ENCODE measurements at regions not wholly inside any gene's neighbourhood (a gene's known extent, or its start where the extent isn't known, plus 50 kb on each side); places are given as distances from the start of the nearest gene placed in this dataset.

GRCh38 chr14:47846008-47846407 is 170.6 kb upstream of the MDGA2 start:
- Histone ChIP-seq H3K9me3 (peaks cover 0 to 6% (median 0%) of the 10 kb centered on the region in 4 donors), H3K36me3 (no peaks in the 10 kb centered on the region), H3K4me1 (no peaks in the 10 kb centered on the region), H3K27ac (no peak overlapping the region), H3K4me3 (no peak overlapping the region), H3K27me3 (no peaks in the 10 kb centered on the region)
- no peak for TF ChIP-seq POLR2AphosphoS5 (IDR thresholded peaks at IDR 0.05)
- TF ChIP-seq CTCF (IDR thresholded peaks at IDR 0.05): no peak
- TF ChIP-seq POLR2A (IDR thresholded peaks at IDR 0.05): no peak
- TF ChIP-seq EP300 (IDR thresholded peaks at IDR 0.05): no peak
- WGBS, 2 donors: 88% methylated on average over 4 of the region's 4 CpGs; no CpG with 5 or more reads in 1 of the 2 donors
- ATAC-seq (ENCODE audit: low FRiP score in 2 of 2) (no peak), DNase-seq (no peak)

DNA sequence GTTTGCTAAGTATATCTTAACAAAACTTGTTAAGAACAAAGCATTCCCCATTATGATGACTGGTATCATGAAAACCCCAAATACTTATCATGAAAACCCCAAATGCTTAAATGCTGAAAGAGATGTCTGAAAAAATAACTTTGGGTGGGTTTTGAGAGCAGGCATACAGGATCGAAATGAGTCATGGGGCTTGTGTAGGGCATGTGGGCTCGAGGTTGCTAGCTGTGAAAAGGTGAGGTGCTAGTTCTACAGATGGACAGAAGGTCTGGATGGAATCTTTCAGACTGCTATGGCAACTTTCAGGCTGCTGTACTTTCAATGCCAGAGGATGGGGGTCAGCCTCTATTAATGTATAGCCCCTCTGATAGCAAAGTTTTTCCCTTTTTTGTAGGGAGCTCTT is 167.8 kb upstream of the MDGA2 start:
- Histone ChIP-seq H3K27ac (no peak overlapping the region), H3K36me3 (no peaks in the 10 kb centered on the region), H3K27me3 (no peaks in the 10 kb centered on the region), H3K4me3 (no peak overlapping the region), H3K4me1 (no peaks in the 10 kb centered on the region), H3K9me3 (peaks cover 0 to 6% (median 0%) of the 10 kb centered on the region in 4 donors)
- ATAC-seq (ENCODE audit: low FRiP score in 2 of 2): no peak
- no peak for TF ChIP-seq POLR2AphosphoS5 (IDR thresholded peaks at IDR 0.05)
- no peak for TF ChIP-seq EP300 (IDR thresholded peaks at IDR 0.05)
- no peak for TF ChIP-seq CTCF (IDR thresholded peaks at IDR 0.05)
- TF ChIP-seq POLR2A (IDR thresholded peaks at IDR 0.05): no peak
- DNase-seq: no peak
- WGBS, 2 donors: 67 to 90% methylated on average over 2 of the region's 2 CpGs

DNA sequence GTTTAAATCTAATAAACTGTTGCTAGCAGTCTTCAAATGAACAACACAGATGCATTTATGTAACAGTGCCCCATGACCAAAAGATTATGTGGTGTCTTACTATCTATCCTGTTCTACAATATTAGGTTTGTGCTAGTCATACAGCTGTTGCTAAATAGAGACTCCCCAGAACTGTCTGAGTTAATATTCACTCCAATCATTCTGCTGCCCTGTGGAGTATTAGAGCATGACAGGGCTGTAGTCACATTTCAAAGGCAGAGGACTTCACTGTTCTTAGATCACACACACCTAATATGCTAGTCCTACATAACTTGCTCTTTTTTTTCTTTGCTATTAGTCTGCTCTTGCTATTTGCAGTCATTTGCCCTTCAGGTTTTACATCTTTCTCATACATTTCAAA is 157.6 kb upstream of the MDGA2 start:
- no peak for DNase-seq
- no peak for TF ChIP-seq POLR2AphosphoS5 (IDR thresholded peaks at IDR 0.05)
- no peak for TF ChIP-seq CTCF (IDR thresholded peaks at IDR 0.05)
- no peak for TF ChIP-seq POLR2A (IDR thresholded peaks at IDR 0.05)
- no peak for TF ChIP-seq EP300 (IDR thresholded peaks at IDR 0.05)
- Histone ChIP-seq H3K4me3 (no peak overlapping the region), H3K36me3 (no peaks in the 10 kb centered on the region), H3K27me3 (no peaks in the 10 kb centered on the region), H3K27ac (no peak overlapping the region), H3K9me3 (no peaks in the 10 kb centered on the region), H3K4me1 (no peaks in the 10 kb centered on the region)
- no peak for ATAC-seq (ENCODE audit: low FRiP score in 2 of 2)

DNA sequence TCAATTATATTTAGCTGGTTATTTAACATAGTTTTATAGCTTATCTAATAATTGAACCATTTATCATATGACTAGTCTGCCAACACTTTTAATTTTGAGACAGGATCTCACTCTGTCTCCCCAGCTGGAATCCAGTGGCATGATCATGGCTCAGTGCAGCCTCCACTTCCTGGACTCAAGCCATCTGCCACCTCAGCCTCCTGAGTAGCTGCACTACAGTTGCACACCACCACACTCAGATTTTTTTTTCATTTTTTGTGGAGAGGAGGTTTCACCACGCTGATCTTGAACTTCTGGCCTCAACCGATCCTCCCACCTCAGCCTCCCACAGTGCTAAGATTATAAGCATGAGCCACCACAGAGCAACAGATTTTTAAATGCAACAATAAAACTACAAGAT is 151.4 kb upstream of the MDGA2 start:
- Histone ChIP-seq H3K36me3 (no peaks in the 10 kb centered on the region), H3K4me1 (no peaks in the 10 kb centered on the region), H3K27me3 (no peaks in the 10 kb centered on the region), H3K9me3 (no peaks in the 10 kb centered on the region), H3K4me3 (no peak overlapping the region), H3K27ac (no peak overlapping the region)
- DNase-seq (no peak), ATAC-seq (ENCODE audit: low FRiP score in 2 of 2) (no peak)
- WGBS, 2 donors: 80 to 84% methylated on average over 2 of the region's 2 CpGs
- no peak for TF ChIP-seq POLR2A (IDR thresholded peaks at IDR 0.05)
- TF ChIP-seq POLR2AphosphoS5 (IDR thresholded peaks at IDR 0.05): no peak
- no peak for TF ChIP-seq EP300 (IDR thresholded peaks at IDR 0.05)
- TF ChIP-seq CTCF (IDR thresholded peaks at IDR 0.05): no peak

GRCh38 chr14:47822326-47822725 is 146.9 kb upstream of the MDGA2 start:
- no peaks in the 10 kb centered on the region for H3K27me3 ChIP-seq
- no peak for DNase-seq
- H3K9me3 ChIP-seq: peaks cover 0 to 6% (median 0%) of the 10 kb centered on the region in 4 donors
- WGBS, 2 donors: 80 to 82% methylated on average over 1 of the region's 1 CpG
- H3K4me3 ChIP-seq: no peak overlapping the region
- no peak for TF ChIP-seq POLR2A (IDR thresholded peaks at IDR 0.05)
- no peak for TF ChIP-seq EP300 (IDR thresholded peaks at IDR 0.05)
- TF ChIP-seq CTCF (IDR thresholded peaks at IDR 0.05): no peak
- TF ChIP-seq POLR2AphosphoS5 (IDR thresholded peaks at IDR 0.05): no peak
- H3K27ac ChIP-seq: no peak overlapping the region
- no peaks in the 10 kb centered on the region for H3K36me3 ChIP-seq
- peak in 1 of 2 donors; percentile 30 for ATAC-seq (ENCODE audit: low FRiP score in 2 of 2)
- no peaks in the 10 kb centered on the region for H3K4me1 ChIP-seq

All from upper lobe of left lung (tissue), 6 donors.